ENCODE measurements at regions not wholly inside any gene's neighbourhood (a gene's known extent, or its start where the extent isn't known, plus 50 kb on each side); places are given as distances from the start of the nearest gene placed in this dataset.

- WGBS, 2 donors = 90 to 93% methylated on average over 2 of the region's 2 CpGs
- TF ChIP-seq POLR2A (IDR thresholded peaks at IDR 0.05) (no peak), CTCF (IDR thresholded peaks at IDR 0.05) (no peak)
- intact Hi-C loops (cut with DNase I) = no loop called here
- Histone ChIP-seq H3K9me3 (no peaks in the 10 kb centered on the region), H3K4me3 (replicated peaks in 1 of 3) (no peak overlapping the region), H3K27me3 (no peaks in the 10 kb centered on the region), H3K4me1 (no peaks in the 10 kb centered on the region), H3K36me3 (no peaks in the 10 kb centered on the region), H3K27ac (no peak overlapping the region)
- DNase-seq = no peak
These were observed 121.6 kb upstream of the TNPO1 start for GRCh38 chr5:72694856-72695255.

- intact Hi-C loops (cut with DNase I) = no loop called here
- H3K9me3 ChIP-seq = no peaks in the 10 kb centered on the region
- no peaks in the 10 kb centered on the region for H3K36me3 ChIP-seq
- DNase-seq = no peak
- H3K27me3 ChIP-seq = no peaks in the 10 kb centered on the region
- no peaks in the 10 kb centered on the region for H3K4me1 ChIP-seq
- no peak overlapping the region for H3K27ac ChIP-seq
- no peak overlapping the region for H3K4me3 ChIP-seq (replicated peaks in 1 of 3)
- TF ChIP-seq POLR2A (IDR thresholded peaks at IDR 0.05) = no peak
- no peak for TF ChIP-seq CTCF (IDR thresholded peaks at IDR 0.05)
- WGBS, 2 donors = 66 to 73% methylated on average over 5 of the region's 5 CpGs
These were observed 122.8 kb upstream of the TNPO1 start for GRCh38 chr5:72693546-72694205.

- TF ChIP-seq CTCF (IDR thresholded peaks at IDR 0.05) (no peak), POLR2A (IDR thresholded peaks at IDR 0.05) (no peak)
- Histone ChIP-seq H3K4me1 (no peaks in the 10 kb centered on the region), H3K9me3 (no peaks in the 10 kb centered on the region), H3K27me3 (no peaks in the 10 kb centered on the region), H3K4me3 (replicated peaks in 1 of 3) (no peak overlapping the region), H3K27ac (no peak overlapping the region), H3K36me3 (no peaks in the 10 kb centered on the region)
- intact Hi-C loops (cut with DNase I) = no loop called here
- no peak for DNase-seq
- 79 to 86% methylated on average over 9 of the region's 9 CpGs for WGBS, 2 donors
These were observed 123.6 kb upstream of the TNPO1 start for GRCh38 chr5:72692651-72693442.

GRCh38 chr5:72692231-72692637 lies 124.2 kb upstream of the TNPO1 start:
- DNase-seq = no peak
- H3K4me3 ChIP-seq (replicated peaks in 1 of 3) = no peak overlapping the region
- no peaks in the 10 kb centered on the region for H3K4me1 ChIP-seq
- H3K27ac ChIP-seq = no peak overlapping the region
- no peaks in the 10 kb centered on the region for H3K27me3 ChIP-seq
- TF ChIP-seq POLR2A (IDR thresholded peaks at IDR 0.05) = no peak
- no peak for TF ChIP-seq CTCF (IDR thresholded peaks at IDR 0.05)
- no peaks in the 10 kb centered on the region for H3K36me3 ChIP-seq
- H3K9me3 ChIP-seq = no peaks in the 10 kb centered on the region
- 75 to 80% methylated on average over 4 of the region's 4 CpGs for WGBS, 2 donors
- intact Hi-C loops (cut with DNase I) = no loop called here

- Histone ChIP-seq H3K36me3 (no peaks in the 10 kb centered on the region), H3K4me3 (replicated peaks in 1 of 3) (no peak overlapping the region), H3K4me1 (no peaks in the 10 kb centered on the region), H3K27me3 (no peaks in the 10 kb centered on the region), H3K9me3 (no peaks in the 10 kb centered on the region), H3K27ac (no peak overlapping the region)
- DNase-seq = no peak
- no peak for TF ChIP-seq POLR2A (IDR thresholded peaks at IDR 0.05)
- TF ChIP-seq CTCF (IDR thresholded peaks at IDR 0.05) = no peak
- 66% methylated on average over 3 of the region's 3 CpGs for WGBS, 2 donors
- intact Hi-C loops (cut with DNase I) = no loop called here
These were observed 124.7 kb upstream of the TNPO1 start for GRCh38 chr5:72691751-72692150.

All from thyroid gland (tissue), 4 donors.